ENCODE measurements at regions not wholly inside any gene's neighbourhood (a gene's known extent, or its start where the extent isn't known, plus 50 kb on each side); places are given as distances from the start of the nearest gene placed in this dataset.
"Not testable (repeated sequence)": the region's sequence is repeated elsewhere in the genome, so short reads cannot be mapped to it uniquely, and the experiment has no call there.

DNA sequence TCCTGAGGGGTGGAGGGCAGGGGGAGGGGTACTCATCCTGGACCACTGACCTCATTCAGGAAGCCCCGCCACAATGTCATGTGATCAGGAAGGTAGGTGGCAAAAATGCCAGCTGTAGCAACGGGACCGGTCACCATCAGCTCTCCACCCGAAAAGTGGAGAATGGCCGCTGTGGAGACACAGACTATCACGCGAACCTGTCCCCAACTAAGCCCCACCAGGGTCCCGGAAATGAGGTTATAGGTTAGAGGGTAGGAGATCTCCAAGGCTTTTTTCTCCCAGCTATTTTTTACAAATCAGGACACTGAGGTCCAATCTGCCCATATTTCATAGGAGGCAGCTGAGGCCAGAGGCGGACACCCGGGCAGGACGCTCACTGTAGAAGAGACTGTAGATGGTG is 1966.9 kb downstream of the FOXD4L5 start:
- FAIRE-seq; SMC1A ChIA-PET (ENCODE audit: uncharacterized antibody, unreplicated experiment); H3K9ac ChIP-seq (ENCODE audit: control insufficient read depth, insufficient read depth, low read length); H2AFZ ChIP-seq (ENCODE audit: control insufficient read depth, low read depth, low read length); H3K36me3 ChIP-seq (ENCODE audit: control insufficient read depth in 2 of 2, insufficient read depth in 2 of 2, low read length in 1 of 2); CTCF ChIA-PET; H3K4me3 ChIP-seq; POLR2A ChIA-PET; H3K27me3 ChIP-seq (replicated peaks in 1 of 2; ENCODE audit: control insufficient read depth in 2 of 2, insufficient read depth in 2 of 2, low read length in 1 of 2); H3K9me3 ChIP-seq (replicated peaks; ENCODE audit: control insufficient read depth, insufficient read depth, low read length); H4K20me1 ChIP-seq (ENCODE audit: control insufficient read depth, insufficient read depth); RAD21 ChIA-PET (ENCODE audit: unreplicated experiment); in situ Hi-C loops (cut with MboI); ATAC-seq; BruUV-seq (replicated peaks); H3K4me1 ChIP-seq (ENCODE audit: control insufficient read depth, insufficient read depth, low read length); H3K27ac ChIP-seq (ENCODE audit: control insufficient read depth, insufficient read depth); DNase-seq (ENCODE audit: low read depth, low spot score); H3K79me2 ChIP-seq (ENCODE audit: control insufficient read depth, insufficient read depth, low read length); intact Hi-C loops (cut with micrococcal nuclease; ENCODE audit: unreplicated experiment); H3K4me2 ChIP-seq (ENCODE audit: control insufficient read depth, insufficient read depth): not testable (repeated sequence)
- 91% methylated on average over 7 of the region's 11 CpGs for WGBS (ENCODE audit: insufficient coverage, insufficient replicate concordance, low lambda C conversion rate, missing lambda C conversion rate)

DNA sequence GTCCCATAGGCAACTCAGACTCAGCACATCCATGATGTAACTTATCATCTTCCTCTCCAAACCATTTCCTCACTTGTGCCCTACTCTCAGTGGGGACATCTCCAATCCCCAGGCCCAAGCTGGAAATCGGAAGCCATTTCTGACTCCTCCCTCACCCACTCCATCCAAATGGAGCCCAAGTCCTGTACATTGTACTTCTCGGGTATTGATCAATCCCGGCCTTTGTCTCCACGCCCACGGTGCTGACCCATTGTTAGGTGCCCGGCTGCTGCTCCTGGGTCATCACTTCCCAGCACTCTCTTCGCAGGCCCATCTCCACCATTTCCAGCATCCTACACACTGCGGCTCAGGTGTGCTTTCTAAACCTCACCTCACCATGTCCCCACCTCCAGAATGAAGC is 1969.6 kb downstream of the FOXD4L5 start:
- H3K27ac ChIP-seq (ENCODE audit: control insufficient read depth, insufficient read depth); DNase-seq (ENCODE audit: low read depth, low spot score); SMC1A ChIA-PET (ENCODE audit: uncharacterized antibody, unreplicated experiment); intact Hi-C loops (cut with micrococcal nuclease; ENCODE audit: unreplicated experiment); in situ Hi-C loops (cut with MboI); H3K27me3 ChIP-seq (replicated peaks in 1 of 2; ENCODE audit: control insufficient read depth in 2 of 2, insufficient read depth in 2 of 2, low read length in 1 of 2); H3K36me3 ChIP-seq (ENCODE audit: control insufficient read depth in 2 of 2, insufficient read depth in 2 of 2, low read length in 1 of 2); RAD21 ChIA-PET (ENCODE audit: unreplicated experiment); BruUV-seq (replicated peaks); H3K4me3 ChIP-seq; CTCF ChIA-PET; H3K79me2 ChIP-seq (ENCODE audit: control insufficient read depth, insufficient read depth, low read length); H3K9me3 ChIP-seq (replicated peaks; ENCODE audit: control insufficient read depth, insufficient read depth, low read length); H2AFZ ChIP-seq (ENCODE audit: control insufficient read depth, low read depth, low read length); ATAC-seq; FAIRE-seq; POLR2A ChIA-PET; H4K20me1 ChIP-seq (ENCODE audit: control insufficient read depth, insufficient read depth); H3K4me2 ChIP-seq (ENCODE audit: control insufficient read depth, insufficient read depth); H3K9ac ChIP-seq (ENCODE audit: control insufficient read depth, insufficient read depth, low read length); H3K4me1 ChIP-seq (ENCODE audit: control insufficient read depth, insufficient read depth, low read length): not testable (repeated sequence)
- WGBS (ENCODE audit: insufficient coverage, insufficient replicate concordance, low lambda C conversion rate, missing lambda C conversion rate): 29% methylated on average over 5 of the region's 8 CpGs

- BruUV-seq (replicated peaks); RAD21 ChIA-PET (ENCODE audit: unreplicated experiment); H3K4me2 ChIP-seq (ENCODE audit: control insufficient read depth, insufficient read depth); H2AFZ ChIP-seq (ENCODE audit: control insufficient read depth, low read depth, low read length); H3K4me3 ChIP-seq; H3K9me3 ChIP-seq (replicated peaks; ENCODE audit: control insufficient read depth, insufficient read depth, low read length); intact Hi-C loops (cut with micrococcal nuclease; ENCODE audit: unreplicated experiment); in situ Hi-C loops (cut with MboI); POLR2A ChIA-PET; H3K79me2 ChIP-seq (ENCODE audit: control insufficient read depth, insufficient read depth, low read length); FAIRE-seq; CTCF ChIA-PET; SMC1A ChIA-PET (ENCODE audit: uncharacterized antibody, unreplicated experiment); DNase-seq (ENCODE audit: low read depth, low spot score); H3K9ac ChIP-seq (ENCODE audit: control insufficient read depth, insufficient read depth, low read length); H4K20me1 ChIP-seq (ENCODE audit: control insufficient read depth, insufficient read depth); H3K27ac ChIP-seq (ENCODE audit: control insufficient read depth, insufficient read depth); H3K27me3 ChIP-seq (replicated peaks in 1 of 2; ENCODE audit: control insufficient read depth in 2 of 2, insufficient read depth in 2 of 2, low read length in 1 of 2); H3K4me1 ChIP-seq (ENCODE audit: control insufficient read depth, insufficient read depth, low read length); ATAC-seq; H3K36me3 ChIP-seq (ENCODE audit: control insufficient read depth in 2 of 2, insufficient read depth in 2 of 2, low read length in 1 of 2): not testable (repeated sequence)
- WGBS (ENCODE audit: insufficient coverage, insufficient replicate concordance, low lambda C conversion rate, missing lambda C conversion rate): 84% methylated on average over 11 of the region's 14 CpGs
Observed at GRCh38 chr9:63296848-63297247, 1988.2 kb downstream of the FOXD4L5 start.

DNA sequence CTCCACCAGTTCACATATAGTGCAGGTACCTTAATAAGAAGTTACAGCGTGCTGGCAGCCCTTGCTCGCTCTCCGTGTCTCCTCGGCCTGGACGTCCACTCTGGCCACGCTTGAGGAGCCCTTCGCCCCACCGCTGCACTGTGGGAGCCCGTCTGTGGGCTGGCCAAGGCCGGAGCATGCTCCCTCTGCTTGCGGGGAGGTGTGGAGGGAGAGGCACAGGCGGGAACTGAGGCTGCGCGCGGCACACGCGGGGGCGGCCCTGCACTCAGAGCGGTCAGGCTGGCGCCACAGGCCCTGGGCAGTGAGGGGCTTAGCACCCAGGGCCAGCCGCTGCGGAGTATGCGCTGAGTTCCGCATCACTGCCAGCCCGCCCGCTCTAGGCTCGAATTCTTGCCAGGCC is 1988.6 kb downstream of the FOXD4L5 start:
- CTCF ChIA-PET; H3K79me2 ChIP-seq (ENCODE audit: control insufficient read depth, insufficient read depth, low read length); H3K27ac ChIP-seq (ENCODE audit: control insufficient read depth, insufficient read depth); BruUV-seq (replicated peaks); H3K4me2 ChIP-seq (ENCODE audit: control insufficient read depth, insufficient read depth); H3K9me3 ChIP-seq (replicated peaks; ENCODE audit: control insufficient read depth, insufficient read depth, low read length); H3K36me3 ChIP-seq (ENCODE audit: control insufficient read depth in 2 of 2, insufficient read depth in 2 of 2, low read length in 1 of 2); ATAC-seq; SMC1A ChIA-PET (ENCODE audit: uncharacterized antibody, unreplicated experiment); in situ Hi-C loops (cut with MboI); H3K4me3 ChIP-seq; intact Hi-C loops (cut with micrococcal nuclease; ENCODE audit: unreplicated experiment); H4K20me1 ChIP-seq (ENCODE audit: control insufficient read depth, insufficient read depth); H2AFZ ChIP-seq (ENCODE audit: control insufficient read depth, low read depth, low read length); DNase-seq (ENCODE audit: low read depth, low spot score); FAIRE-seq; H3K4me1 ChIP-seq (ENCODE audit: control insufficient read depth, insufficient read depth, low read length); POLR2A ChIA-PET; H3K27me3 ChIP-seq (replicated peaks in 1 of 2; ENCODE audit: control insufficient read depth in 2 of 2, insufficient read depth in 2 of 2, low read length in 1 of 2); RAD21 ChIA-PET (ENCODE audit: unreplicated experiment); H3K9ac ChIP-seq (ENCODE audit: control insufficient read depth, insufficient read depth, low read length): not testable (repeated sequence)
- 47% methylated on average over 9 of the region's 27 CpGs for WGBS (ENCODE audit: insufficient coverage, insufficient replicate concordance, low lambda C conversion rate, missing lambda C conversion rate)
